Fibroblast of lung (primary cell): ENCODE measurements at regions not wholly inside any gene's neighbourhood (a gene's known extent, or its start where the extent isn't known, plus 50 kb on each side); places are given as distances from the start of the nearest gene placed in this dataset.

ENCODE experiments used
- CTCF ChIP-seq, 2 donors: IDR thresholded peaks in 1 of 2; conservative IDR thresholded peaks in 1 of 2; 1 replicate in 1 of 2; 2 replicates in 1 of 2; pipeline ENCODE4 v1.5.1; 2011 to 2012; ENCODE audit warnings: low read length in 2 of 2, control low read depth in 1 of 2, inconsistent platforms in 1 of 2, low read depth in 1 of 2, mild to moderate bottlenecking in 1 of 2
- EZH2 ChIP-seq: IDR thresholded peaks from 2 replicates; pipeline ENCODE4 v1.5.1; 2012; ENCODE audit warnings: low read length, control low read depth, mild to moderate bottlenecking; ENCODE audit errors: missing control alignments

GRCh38 chr6:14058735-14059134 lies 58.8 kb upstream of the CD83 start:
- no peak for TF ChIP-seq CTCF (conservative IDR thresholded peaks at IDR 0.05 in 1 of 2, IDR thresholded peaks at IDR 0.05 in 1 of 2; ENCODE audit: low read depth in 1 of 2, low read length in 2 of 2)
- no peak for TF ChIP-seq EZH2
